WTC11 (cell line): ENCODE measurements at regions not wholly inside any gene's neighbourhood (a gene's known extent, or its start where the extent isn't known, plus 50 kb on each side); places are given as distances from the start of the nearest gene placed in this dataset.

Experiments
- ATAC-seq: fragments of 200-7000 bp; cut with Tn5 transposase; 2 replicates; pipeline ENCODE4 v1.10.0; 2021; ENCODE audit warnings: mild to moderate bottlenecking, moderate library complexity
- CTCF ChIA-PET: fragments of 300-600 bp; sonication (Branson Sonifier 250); formaldehyde crosslinking; loops from one replicate; lab custom pipeline; 2021; ENCODE audit warnings: antibody characterized with exemption; lab: Charles Lee
- POLR2A ChIA-PET: fragments of 350-600 bp; sonication (Branson Sonifier 250); formaldehyde crosslinking; loops from one replicate; lab custom pipeline; 2021; ENCODE audit warnings: antibody characterized with exemption; lab: Charles Lee
- DNase-seq: peaks from one replicate; pipeline ENCODE4 v3.0.0; 2021; ENCODE audit warnings: low spot score
- H3K27ac Mint-ChIP-seq: 2 replicates; pipeline ENCODE4 v1.8.0; 2021; ENCODE audit warnings: mixed read lengths
- H3K27me3 Mint-ChIP-seq: 2 replicates; pipeline ENCODE4 v1.8.0; 2021; ENCODE audit warnings: low read depth, mild to moderate bottlenecking, moderate library complexity, mixed read lengths
- H3K36me3 Mint-ChIP-seq: 2 replicates; pipeline ENCODE4 v1.8.0; 2021; ENCODE audit warnings: mixed read lengths
- H3K4me1 Mint-ChIP-seq: 2 replicates; pipeline ENCODE4 v1.8.0; 2022; ENCODE audit warnings: mixed read lengths
- H3K4me3 Mint-ChIP-seq: 2 replicates; pipeline ENCODE4 v1.8.0; 2021; ENCODE audit warnings: mild to moderate bottlenecking, moderate library complexity, mixed read lengths
- H3K9me3 Mint-ChIP-seq: 2 replicates; pipeline ENCODE4 v1.8.0; 2021; ENCODE audit warnings: mixed read lengths
- ESRRA ChIP-seq: sonication (generic); formaldehyde crosslinking; IDR thresholded peaks from 2 replicates; pipeline ENCODE4 v1.8.1; 2022; ENCODE audit warnings: mild to moderate bottlenecking, missing genetic modification reagents, borderline replicate concordance
- FOXJ3 ChIP-seq: sonication (generic); formaldehyde crosslinking; IDR thresholded peaks from 2 replicates; pipeline ENCODE4 v1.9.0; 2021; ENCODE audit warnings: missing genetic modification reagents, mild to moderate bottlenecking, borderline replicate concordance
- JUN ChIP-seq: sonication (generic); formaldehyde crosslinking; IDR thresholded peaks from 2 replicates; pipeline ENCODE4 v1.8.0; 2023; ENCODE audit warnings: mild to moderate bottlenecking, missing genetic modification reagents
- SP1 ChIP-seq: sonication (generic); formaldehyde crosslinking; conservative IDR thresholded peaks from 2 replicates; pipeline ENCODE4 v1.8.1; 2022; ENCODE audit warnings: missing genetic modification reagents
- ZNF138 ChIP-seq: sonication (generic); formaldehyde crosslinking; conservative IDR thresholded peaks from 2 replicates; pipeline ENCODE4 v1.8.1; 2022; ENCODE audit warnings: mild to moderate bottlenecking, moderate library complexity, missing genetic modification reagents
- ZNF671 ChIP-seq: fragments of 250-450 bp; sonication (Bioruptor Pico); IDR thresholded peaks from 2 replicates; pipeline ENCODE4 v1.8.0; 2021; ENCODE audit warnings: mild to moderate bottlenecking
- TF ChIP-seq, protein P1 (sequence below): sonication (generic); formaldehyde crosslinking; IDR thresholded peaks from 2 replicates; pipeline ENCODE4 v1.8.0; 2023; ENCODE audit warnings: mild to moderate bottlenecking, missing genetic modification reagents
- TF ChIP-seq, protein P2 (sequence below): sonication (generic); formaldehyde crosslinking; IDR thresholded peaks from 2 replicates; pipeline ENCODE4 v1.8.1; 2023; ENCODE audit warnings: mild to moderate bottlenecking, missing genetic modification reagents, borderline replicate concordance
- TF ChIP-seq, protein P3 (sequence below): sonication (generic); formaldehyde crosslinking; IDR thresholded peaks from 2 replicates; pipeline ENCODE4 v1.8.1; 2022; ENCODE audit warnings: missing genetic modification reagents, borderline replicate concordance
- TF ChIP-seq, protein P4 (sequence below): sonication (generic); formaldehyde crosslinking; IDR thresholded peaks from 2 replicates; pipeline ENCODE4 v1.8.1; 2022; ENCODE audit warnings: low read depth, mild to moderate bottlenecking, moderate library complexity, missing genetic modification reagents, borderline replicate concordance
- TF ChIP-seq, protein P5 (sequence below): fragments of 250-450 bp; sonication (Bioruptor Pico); IDR thresholded peaks from 2 replicates; pipeline ENCODE4 v1.9.0; 2021; ENCODE audit warnings: moderate library complexity, mild to moderate bottlenecking, inconsistent platforms, borderline replicate concordance
- TF ChIP-seq, protein P6 (sequence below): sonication (generic); formaldehyde crosslinking; IDR thresholded peaks from 2 replicates; pipeline ENCODE4 v1.8.0; 2022; ENCODE audit warnings: mild to moderate bottlenecking, missing genetic modification reagents
- TF ChIP-seq, protein P7 (sequence below): fragments of 250-450 bp; sonication (Bioruptor Pico); IDR thresholded peaks from 2 replicates; pipeline ENCODE4 v1.8.0; 2021; ENCODE audit warnings: mild to moderate bottlenecking
- TF ChIP-seq, protein P8 (sequence below): fragments of 200-600 bp; IDR thresholded peaks from 2 replicates; pipeline ENCODE4 v1.8.0; 2022; ENCODE audit warnings: antibody characterized with exemption
- TF ChIP-seq, protein P9 (sequence below): sonication (generic); formaldehyde crosslinking; IDR thresholded peaks from 2 replicates; pipeline ENCODE4 v1.8.1; 2023; ENCODE audit warnings: mild to moderate bottlenecking, missing genetic modification reagents
- TF ChIP-seq, protein P10 (sequence below): sonication (generic); formaldehyde crosslinking; IDR thresholded peaks from 2 replicates; pipeline ENCODE4 v1.8.1; 2023; ENCODE audit warnings: mild to moderate bottlenecking, missing genetic modification reagents, moderate library complexity
- TF ChIP-seq, protein P11 (sequence below): sonication (generic); formaldehyde crosslinking; IDR thresholded peaks from 2 replicates; pipeline ENCODE4 v1.8.1; 2023; ENCODE audit warnings: mild to moderate bottlenecking, missing genetic modification reagents, moderate library complexity

DNA sequence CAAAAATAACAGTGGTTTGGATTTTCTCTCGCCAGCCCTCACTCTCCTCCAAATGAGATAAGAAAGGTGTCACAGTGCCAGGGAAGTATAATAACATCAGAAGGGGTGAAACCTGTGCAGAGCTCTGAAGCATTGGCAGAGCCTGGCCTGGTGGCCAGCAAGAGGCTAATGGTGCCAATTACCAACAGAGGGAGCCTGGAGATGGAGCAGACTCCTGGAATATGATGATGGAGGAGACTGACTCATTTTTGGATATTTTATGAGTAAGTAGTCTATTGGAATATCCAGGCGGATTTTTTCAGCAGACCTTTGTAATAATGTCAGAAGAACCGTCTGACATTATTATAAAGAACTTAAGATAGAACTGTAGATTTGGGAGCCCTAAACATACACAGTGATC is 442.6 kb upstream of the MARCKS start (continued):
- TF ChIP-seq, protein P1, sequence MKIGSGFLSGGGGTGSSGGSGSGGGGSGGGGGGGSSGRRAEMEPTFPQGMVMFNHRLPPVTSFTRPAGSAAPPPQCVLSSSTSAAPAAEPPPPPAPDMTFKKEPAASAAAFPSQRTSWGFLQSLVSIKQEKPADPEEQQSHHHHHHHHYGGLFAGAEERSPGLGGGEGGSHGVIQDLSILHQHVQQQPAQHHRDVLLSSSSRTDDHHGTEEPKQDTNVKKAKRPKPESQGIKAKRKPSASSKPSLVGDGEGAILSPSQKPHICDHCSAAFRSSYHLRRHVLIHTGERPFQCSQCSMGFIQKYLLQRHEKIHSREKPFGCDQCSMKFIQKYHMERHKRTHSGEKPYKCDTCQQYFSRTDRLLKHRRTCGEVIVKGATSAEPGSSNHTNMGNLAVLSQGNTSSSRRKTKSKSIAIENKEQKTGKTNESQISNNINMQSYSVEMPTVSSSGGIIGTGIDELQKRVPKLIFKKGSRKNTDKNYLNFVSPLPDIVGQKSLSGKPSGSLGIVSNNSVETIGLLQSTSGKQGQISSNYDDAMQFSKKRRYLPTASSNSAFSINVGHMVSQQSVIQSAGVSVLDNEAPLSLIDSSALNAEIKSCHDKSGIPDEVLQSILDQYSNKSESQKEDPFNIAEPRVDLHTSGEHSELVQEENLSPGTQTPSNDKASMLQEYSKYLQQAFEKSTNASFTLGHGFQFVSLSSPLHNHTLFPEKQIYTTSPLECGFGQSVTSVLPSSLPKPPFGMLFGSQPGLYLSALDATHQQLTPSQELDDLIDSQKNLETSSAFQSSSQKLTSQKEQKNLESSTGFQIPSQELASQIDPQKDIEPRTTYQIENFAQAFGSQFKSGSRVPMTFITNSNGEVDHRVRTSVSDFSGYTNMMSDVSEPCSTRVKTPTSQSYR, result no peak
- TF ChIP-seq, protein P2, sequence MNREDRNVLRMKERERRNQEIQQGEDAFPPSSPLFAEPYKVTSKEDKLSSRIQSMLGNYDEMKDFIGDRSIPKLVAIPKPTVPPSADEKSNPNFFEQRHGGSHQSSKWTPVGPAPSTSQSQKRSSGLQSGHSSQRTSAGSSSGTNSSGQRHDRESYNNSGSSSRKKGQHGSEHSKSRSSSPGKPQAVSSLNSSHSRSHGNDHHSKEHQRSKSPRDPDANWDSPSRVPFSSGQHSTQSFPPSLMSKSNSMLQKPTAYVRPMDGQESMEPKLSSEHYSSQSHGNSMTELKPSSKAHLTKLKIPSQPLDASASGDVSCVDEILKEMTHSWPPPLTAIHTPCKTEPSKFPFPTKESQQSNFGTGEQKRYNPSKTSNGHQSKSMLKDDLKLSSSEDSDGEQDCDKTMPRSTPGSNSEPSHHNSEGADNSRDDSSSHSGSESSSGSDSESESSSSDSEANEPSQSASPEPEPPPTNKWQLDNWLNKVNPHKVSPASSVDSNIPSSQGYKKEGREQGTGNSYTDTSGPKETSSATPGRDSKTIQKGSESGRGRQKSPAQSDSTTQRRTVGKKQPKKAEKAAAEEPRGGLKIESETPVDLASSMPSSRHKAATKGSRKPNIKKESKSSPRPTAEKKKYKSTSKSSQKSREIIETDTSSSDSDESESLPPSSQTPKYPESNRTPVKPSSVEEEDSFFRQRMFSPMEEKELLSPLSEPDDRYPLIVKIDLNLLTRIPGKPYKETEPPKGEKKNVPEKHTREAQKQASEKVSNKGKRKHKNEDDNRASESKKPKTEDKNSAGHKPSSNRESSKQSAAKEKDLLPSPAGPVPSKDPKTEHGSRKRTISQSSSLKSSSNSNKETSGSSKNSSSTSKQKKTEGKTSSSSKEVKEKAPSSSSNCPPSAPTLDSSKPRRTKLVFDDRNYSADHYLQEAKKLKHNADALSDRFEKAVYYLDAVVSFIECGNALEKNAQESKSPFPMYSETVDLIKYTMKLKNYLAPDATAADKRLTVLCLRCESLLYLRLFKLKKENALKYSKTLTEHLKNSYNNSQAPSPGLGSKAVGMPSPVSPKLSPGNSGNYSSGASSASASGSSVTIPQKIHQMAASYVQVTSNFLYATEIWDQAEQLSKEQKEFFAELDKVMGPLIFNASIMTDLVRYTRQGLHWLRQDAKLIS (CRISPR knock-in tag), result no peak
- TF ChIP-seq FOXJ3 (no peak), ZNF138 (CRISPR knock-in tag) (no peak), JUN (CRISPR knock-in tag) (no peak), SP1 (CRISPR knock-in tag) (no peak)
- TF ChIP-seq, protein P3, sequence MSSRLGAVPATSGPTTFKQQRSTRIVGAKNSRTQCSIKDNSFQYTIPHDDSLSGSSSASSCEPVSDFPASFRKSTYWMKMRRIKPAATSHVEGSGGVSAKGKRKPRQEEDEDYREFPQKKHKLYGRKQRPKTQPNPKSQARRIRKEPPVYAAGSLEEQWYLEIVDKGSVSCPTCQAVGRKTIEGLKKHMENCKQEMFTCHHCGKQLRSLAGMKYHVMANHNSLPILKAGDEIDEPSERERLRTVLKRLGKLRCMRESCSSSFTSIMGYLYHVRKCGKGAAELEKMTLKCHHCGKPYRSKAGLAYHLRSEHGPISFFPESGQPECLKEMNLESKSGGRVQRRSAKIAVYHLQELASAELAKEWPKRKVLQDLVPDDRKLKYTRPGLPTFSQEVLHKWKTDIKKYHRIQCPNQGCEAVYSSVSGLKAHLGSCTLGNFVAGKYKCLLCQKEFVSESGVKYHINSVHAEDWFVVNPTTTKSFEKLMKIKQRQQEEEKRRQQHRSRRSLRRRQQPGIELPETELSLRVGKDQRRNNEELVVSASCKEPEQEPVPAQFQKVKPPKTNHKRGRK (CRISPR knock-in tag), result no peak
- TF ChIP-seq, protein P4, sequence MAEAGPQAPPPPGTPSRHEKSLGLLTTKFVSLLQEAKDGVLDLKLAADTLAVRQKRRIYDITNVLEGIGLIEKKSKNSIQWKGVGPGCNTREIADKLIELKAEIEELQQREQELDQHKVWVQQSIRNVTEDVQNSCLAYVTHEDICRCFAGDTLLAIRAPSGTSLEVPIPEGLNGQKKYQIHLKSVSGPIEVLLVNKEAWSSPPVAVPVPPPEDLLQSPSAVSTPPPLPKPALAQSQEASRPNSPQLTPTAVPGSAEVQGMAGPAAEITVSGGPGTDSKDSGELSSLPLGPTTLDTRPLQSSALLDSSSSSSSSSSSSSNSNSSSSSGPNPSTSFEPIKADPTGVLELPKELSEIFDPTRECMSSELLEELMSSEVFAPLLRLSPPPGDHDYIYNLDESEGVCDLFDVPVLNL (CRISPR knock-in tag), result no peak
- TF ChIP-seq, protein P5, sequence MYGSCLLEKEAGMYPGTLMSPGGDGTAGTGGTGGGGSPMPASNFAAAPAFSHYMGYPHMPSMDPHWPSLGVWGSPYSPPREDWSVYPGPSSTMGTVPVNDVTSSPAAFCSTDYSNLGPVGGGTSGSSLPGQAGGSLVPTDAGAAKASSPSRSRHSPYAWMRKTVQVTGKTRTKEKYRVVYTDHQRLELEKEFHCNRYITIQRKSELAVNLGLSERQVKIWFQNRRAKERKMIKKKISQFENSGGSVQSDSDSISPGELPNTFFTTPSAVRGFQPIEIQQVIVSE (CRISPR knock-in tag), result no peak
- TF ChIP-seq, protein P6, sequence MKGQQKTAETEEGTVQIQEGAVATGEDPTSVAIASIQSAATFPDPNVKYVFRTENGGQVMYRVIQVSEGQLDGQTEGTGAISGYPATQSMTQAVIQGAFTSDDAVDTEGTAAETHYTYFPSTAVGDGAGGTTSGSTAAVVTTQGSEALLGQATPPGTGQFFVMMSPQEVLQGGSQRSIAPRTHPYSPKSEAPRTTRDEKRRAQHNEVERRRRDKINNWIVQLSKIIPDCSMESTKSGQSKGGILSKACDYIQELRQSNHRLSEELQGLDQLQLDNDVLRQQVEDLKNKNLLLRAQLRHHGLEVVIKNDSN (CRISPR knock-in tag), result no peak
- TF ChIP-seq, protein P7, sequence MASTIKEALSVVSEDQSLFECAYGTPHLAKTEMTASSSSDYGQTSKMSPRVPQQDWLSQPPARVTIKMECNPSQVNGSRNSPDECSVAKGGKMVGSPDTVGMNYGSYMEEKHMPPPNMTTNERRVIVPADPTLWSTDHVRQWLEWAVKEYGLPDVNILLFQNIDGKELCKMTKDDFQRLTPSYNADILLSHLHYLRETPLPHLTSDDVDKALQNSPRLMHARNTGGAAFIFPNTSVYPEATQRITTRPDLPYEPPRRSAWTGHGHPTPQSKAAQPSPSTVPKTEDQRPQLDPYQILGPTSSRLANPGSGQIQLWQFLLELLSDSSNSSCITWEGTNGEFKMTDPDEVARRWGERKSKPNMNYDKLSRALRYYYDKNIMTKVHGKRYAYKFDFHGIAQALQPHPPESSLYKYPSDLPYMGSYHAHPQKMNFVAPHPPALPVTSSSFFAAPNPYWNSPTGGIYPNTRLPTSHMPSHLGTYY (CRISPR knock-in tag), result no peak

DNA sequence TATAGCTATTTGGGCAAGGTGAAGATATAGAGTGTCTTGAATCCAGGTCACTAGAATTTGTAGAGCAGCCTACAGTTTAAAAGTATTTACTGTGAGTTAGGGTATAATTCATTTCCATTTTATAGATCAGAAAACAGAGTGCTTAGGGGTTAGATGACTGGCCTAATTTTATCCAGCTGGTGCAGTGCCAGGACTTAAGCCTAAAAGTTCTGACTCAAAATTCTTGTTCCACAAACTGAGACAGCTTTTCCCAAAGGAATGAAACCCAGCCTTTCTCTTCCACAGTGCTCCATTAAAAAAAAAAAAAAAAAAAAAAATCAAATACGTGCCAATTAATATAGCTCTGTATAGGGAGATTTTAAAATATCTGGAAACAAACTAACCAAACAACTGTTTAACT is 441.0 kb upstream of the MARCKS start:
- Mint-ChIP-seq H3K9me3 (peaks cover 5% of the 10 kb centered on the region; the same call in 1 of the 2 replicates), H3K4me1 (peaks cover 13% of the 10 kb centered on the region), H3K27ac (no peak overlapping the region), H3K27me3 (no peaks in the 10 kb centered on the region), H3K4me3 (no peak overlapping the region), H3K36me3 (no peaks in the 10 kb centered on the region)
- ChIA-PET POLR2A (interaction anchor here (0.6 to 0.7 kb wide), 2 partner anchors 10 to 209 kb away, joined by 3 to 5 read pairs; no protein-coding TSS in a partner anchor), CTCF (interaction anchor here (0.6 kb wide), 2 partner anchors 291 to 442 kb away, joined by 3 to 4 read pairs; no protein-coding TSS in a partner anchor)
- ATAC-seq (no peak), DNase-seq (no peak)
- TF ChIP-seq ZNF671 (CRISPR knock-in tag) (no peak), ESRRA (CRISPR knock-in tag) (no peak)
- TF ChIP-seq, protein P8, sequence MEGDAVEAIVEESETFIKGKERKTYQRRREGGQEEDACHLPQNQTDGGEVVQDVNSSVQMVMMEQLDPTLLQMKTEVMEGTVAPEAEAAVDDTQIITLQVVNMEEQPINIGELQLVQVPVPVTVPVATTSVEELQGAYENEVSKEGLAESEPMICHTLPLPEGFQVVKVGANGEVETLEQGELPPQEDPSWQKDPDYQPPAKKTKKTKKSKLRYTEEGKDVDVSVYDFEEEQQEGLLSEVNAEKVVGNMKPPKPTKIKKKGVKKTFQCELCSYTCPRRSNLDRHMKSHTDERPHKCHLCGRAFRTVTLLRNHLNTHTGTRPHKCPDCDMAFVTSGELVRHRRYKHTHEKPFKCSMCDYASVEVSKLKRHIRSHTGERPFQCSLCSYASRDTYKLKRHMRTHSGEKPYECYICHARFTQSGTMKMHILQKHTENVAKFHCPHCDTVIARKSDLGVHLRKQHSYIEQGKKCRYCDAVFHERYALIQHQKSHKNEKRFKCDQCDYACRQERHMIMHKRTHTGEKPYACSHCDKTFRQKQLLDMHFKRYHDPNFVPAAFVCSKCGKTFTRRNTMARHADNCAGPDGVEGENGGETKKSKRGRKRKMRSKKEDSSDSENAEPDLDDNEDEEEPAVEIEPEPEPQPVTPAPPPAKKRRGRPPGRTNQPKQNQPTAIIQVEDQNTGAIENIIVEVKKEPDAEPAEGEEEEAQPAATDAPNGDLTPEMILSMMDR, result no peak
- TF ChIP-seq, protein P9, sequence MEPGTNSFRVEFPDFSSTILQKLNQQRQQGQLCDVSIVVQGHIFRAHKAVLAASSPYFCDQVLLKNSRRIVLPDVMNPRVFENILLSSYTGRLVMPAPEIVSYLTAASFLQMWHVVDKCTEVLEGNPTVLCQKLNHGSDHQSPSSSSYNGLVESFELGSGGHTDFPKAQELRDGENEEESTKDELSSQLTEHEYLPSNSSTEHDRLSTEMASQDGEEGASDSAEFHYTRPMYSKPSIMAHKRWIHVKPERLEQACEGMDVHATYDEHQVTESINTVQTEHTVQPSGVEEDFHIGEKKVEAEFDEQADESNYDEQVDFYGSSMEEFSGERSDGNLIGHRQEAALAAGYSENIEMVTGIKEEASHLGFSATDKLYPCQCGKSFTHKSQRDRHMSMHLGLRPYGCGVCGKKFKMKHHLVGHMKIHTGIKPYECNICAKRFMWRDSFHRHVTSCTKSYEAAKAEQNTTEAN (CRISPR knock-in tag), result no peak
- TF ChIP-seq, protein P10, sequence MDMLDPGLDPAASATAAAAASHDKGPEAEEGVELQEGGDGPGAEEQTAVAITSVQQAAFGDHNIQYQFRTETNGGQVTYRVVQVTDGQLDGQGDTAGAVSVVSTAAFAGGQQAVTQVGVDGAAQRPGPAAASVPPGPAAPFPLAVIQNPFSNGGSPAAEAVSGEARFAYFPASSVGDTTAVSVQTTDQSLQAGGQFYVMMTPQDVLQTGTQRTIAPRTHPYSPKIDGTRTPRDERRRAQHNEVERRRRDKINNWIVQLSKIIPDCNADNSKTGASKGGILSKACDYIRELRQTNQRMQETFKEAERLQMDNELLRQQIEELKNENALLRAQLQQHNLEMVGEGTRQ (CRISPR knock-in tag), result no peak
- TF ChIP-seq, protein P11, sequence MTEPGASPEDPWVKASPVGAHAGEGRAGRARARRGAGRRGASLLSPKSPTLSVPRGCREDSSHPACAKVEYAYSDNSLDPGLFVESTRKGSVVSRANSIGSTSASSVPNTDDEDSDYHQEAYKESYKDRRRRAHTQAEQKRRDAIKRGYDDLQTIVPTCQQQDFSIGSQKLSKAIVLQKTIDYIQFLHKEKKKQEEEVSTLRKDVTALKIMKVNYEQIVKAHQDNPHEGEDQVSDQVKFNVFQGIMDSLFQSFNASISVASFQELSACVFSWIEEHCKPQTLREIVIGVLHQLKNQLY (CRISPR knock-in tag), result no peak
